Stimulated activated effector memory CD8-positive, alpha-beta T cell treated with anti-CD3 and anti-CD28 coated beads, Interleukin-12 subunit alpha, Interleukin-12 subunit beta, amount 100 ng/mL, for 72 hours (primary cell): ENCODE measurements at regions not wholly inside any gene's neighbourhood (a gene's known extent, or its start where the extent isn't known, plus 50 kb on each side); places are given as distances from the start of the nearest gene placed in this dataset.

Experiments used
- ATAC-seq: fragments of 150-1000 bp; cut with Tn5 transposase; 2 replicates; pipeline ENCODE4 v1.10.0; 2021
- DNase-seq, 2 donors: peaks; one replicate each; pipeline ENCODE4 v3.0.0; 2021 to 2022; ENCODE audit warnings: low spot score in 2 of 2
- H3K27ac Mint-ChIP-seq: one replicate; pipeline ENCODE4 v1.8.0; 2022; ENCODE audit warnings: mild to moderate bottlenecking, mixed read lengths
- H3K36me3 Mint-ChIP-seq: one replicate; pipeline ENCODE4 v1.8.0; 2022; ENCODE audit warnings: mild to moderate bottlenecking, mixed read lengths
- H3K4me1 Mint-ChIP-seq: one replicate; pipeline ENCODE4 v1.8.0; 2022; ENCODE audit warnings: mixed read lengths
- H3K4me3 Mint-ChIP-seq: one replicate; pipeline ENCODE4 v1.8.0; 2022; ENCODE audit warnings: mild to moderate bottlenecking, mixed read lengths
- H3K9me3 Mint-ChIP-seq: one replicate; pipeline ENCODE4 v1.8.0; 2022; ENCODE audit warnings: mixed read lengths

DNA sequence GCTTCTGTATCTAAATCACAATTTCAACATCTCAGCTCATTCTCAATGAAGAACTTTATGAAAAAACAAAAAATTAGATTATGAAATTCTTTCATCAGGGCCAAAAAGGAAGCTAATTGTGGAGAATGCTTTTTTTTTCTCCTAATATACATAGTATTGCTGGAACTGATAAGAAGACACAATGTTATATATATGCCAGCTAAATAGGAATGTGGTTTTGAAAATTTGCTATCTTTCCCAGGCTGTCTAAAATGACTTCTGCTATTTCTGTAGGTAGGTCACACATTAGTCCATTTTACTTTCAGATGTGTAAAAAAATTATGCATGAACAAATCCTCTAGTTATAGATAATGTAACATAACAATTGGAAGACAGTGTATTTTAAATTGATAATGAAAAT lies 732.9 kb downstream of the RWDD3 start:
- Mint-ChIP-seq H3K9me3 (peaks cover 25% of the 10 kb centered on the region), H3K4me3 (no peak overlapping the region), H3K27ac (no peak overlapping the region), H3K36me3 (no peaks in the 10 kb centered on the region), H3K4me1 (no peaks in the 10 kb centered on the region)
- no peak for ATAC-seq
- DNase-seq: no peak

DNA sequence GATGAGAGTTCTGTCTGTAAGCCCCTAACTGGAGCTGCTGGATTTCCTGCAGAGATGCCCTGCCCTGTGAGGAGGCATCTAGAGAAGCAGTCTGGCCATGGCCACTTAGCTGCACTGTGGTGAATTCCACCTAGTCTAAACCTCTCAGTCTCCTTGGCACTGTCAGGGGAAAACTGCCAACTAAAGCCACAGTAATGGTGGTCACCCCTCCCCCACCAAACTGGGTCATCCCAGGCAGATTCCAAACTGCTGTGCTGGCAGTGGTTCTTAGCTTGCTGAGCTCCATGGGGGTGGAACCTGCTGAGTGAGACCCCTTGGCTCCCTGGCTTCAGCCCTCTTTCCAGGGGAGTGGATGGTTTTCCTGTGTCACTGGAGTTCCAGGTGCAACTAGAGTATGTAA lies 740.6 kb downstream of the RWDD3 start:
- Mint-ChIP-seq H3K36me3 (no peaks in the 10 kb centered on the region), H3K27ac (no peak overlapping the region), H3K9me3 (peaks cover 17% of the 10 kb centered on the region), H3K4me3 (no peak overlapping the region), H3K4me1 (no peaks in the 10 kb centered on the region)
- ATAC-seq (no peak), DNase-seq (no peak)

DNA sequence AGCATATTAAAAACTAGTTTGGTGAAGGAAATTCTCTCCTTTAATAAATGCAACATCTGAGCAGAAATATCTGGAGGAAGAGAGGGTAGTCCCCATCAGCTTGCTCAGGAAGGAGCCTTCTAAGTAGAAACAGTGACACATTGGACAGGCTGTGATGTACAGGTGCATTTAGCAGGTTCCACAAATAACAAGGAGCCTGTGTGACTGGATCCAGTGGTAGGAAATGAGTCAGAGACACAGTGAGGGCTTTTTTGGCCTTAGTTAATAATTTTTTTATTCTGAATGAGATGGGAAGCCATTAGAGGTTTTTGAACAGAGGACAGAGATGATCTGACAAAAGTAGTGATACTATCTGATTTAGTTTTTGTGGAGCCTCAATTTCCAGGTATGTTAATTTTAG lies 738.9 kb upstream of the PTBP2 start:
- DNase-seq (no peak), ATAC-seq (no peak)
- Mint-ChIP-seq H3K9me3 (peaks cover 20% of the 10 kb centered on the region), H3K27ac (no peak overlapping the region), H3K36me3 (no peaks in the 10 kb centered on the region), H3K4me1 (no peaks in the 10 kb centered on the region), H3K4me3 (no peak overlapping the region)

DNA sequence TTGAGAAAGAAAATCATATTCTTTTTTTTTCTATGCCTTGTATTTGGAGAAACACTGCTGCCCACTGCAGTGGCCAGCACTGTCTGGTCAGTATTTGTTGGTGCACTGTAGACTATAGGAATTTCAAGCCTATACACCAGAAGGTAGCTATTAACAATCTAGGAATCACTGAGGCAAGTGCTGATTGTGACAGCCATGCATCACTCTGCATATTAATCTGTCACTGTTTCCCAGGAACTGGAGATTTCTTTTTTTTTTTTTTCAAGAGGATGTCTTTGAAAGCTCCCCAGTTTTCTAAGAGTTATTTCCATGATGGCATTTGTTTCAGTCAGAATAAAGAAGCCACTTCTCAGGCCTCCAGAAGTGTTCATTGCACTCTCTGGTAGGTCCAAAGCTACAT lies 737.8 kb upstream of the PTBP2 start:
- DNase-seq (no peak), ATAC-seq (no peak)
- Mint-ChIP-seq H3K9me3 (peaks cover 20% of the 10 kb centered on the region), H3K4me1 (no peaks in the 10 kb centered on the region), H3K36me3 (no peaks in the 10 kb centered on the region), H3K27ac (no peak overlapping the region), H3K4me3 (no peak overlapping the region)

DNA sequence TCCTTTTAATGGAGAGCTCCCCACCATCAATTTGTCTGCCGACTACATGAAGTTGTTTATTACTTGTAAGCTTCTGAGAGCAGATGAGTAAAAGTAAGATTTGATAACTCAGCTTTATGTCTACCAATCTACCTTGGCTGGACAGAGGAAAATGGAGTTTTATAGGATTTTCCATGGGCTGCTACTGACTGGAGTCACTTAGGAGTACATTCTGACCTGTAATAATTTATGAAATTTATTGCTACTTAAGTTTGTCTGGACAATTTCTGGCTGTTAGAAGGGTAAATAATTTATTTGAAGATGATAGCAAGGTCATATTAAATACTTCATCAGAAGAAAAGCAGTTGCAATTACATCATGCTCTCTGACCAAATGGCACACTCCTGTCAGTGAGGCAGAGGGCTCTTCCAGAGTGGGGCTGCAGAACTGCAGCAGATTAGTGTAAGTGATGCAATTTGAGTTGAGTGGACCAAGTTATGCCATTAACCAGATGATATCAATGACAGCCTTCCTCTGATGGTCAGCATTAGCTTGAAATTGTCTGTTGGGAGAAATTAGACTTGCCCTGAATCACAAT lies 736.7 kb upstream of the PTBP2 start:
- no peak overlapping the region for H3K4me3 Mint-ChIP-seq
- H3K4me1 Mint-ChIP-seq: no peaks in the 10 kb centered on the region
- H3K36me3 Mint-ChIP-seq: no peaks in the 10 kb centered on the region
- DNase-seq (no peak), ATAC-seq (no peak)
- H3K9me3 Mint-ChIP-seq: peaks cover 18% of the 10 kb centered on the region
- no peak overlapping the region for H3K27ac Mint-ChIP-seq

DNA sequence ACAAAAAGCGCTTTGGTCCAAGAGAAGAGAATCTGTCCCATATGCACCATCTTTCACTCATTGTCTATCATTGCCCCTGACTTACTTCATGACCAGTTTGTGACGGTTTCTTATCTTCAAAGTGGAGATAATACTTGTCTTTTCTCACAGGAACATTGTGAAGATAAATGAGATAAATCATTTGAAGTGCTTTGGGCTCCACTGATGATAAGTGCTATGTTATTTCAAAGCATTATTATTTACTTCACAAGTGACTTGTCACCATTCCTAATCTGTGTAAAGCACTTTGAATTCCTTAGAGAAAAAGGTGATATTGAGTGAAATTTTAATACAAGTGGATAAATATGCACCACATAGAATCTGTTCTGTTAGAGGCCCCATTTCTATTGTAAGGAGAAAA lies 731.6 kb upstream of the PTBP2 start:
- Mint-ChIP-seq H3K9me3 (peaks cover 13% of the 10 kb centered on the region), H3K4me3 (no peak overlapping the region), H3K36me3 (no peaks in the 10 kb centered on the region), H3K27ac (no peak overlapping the region), H3K4me1 (no peaks in the 10 kb centered on the region)
- no peak for ATAC-seq
- no peak for DNase-seq

DNA sequence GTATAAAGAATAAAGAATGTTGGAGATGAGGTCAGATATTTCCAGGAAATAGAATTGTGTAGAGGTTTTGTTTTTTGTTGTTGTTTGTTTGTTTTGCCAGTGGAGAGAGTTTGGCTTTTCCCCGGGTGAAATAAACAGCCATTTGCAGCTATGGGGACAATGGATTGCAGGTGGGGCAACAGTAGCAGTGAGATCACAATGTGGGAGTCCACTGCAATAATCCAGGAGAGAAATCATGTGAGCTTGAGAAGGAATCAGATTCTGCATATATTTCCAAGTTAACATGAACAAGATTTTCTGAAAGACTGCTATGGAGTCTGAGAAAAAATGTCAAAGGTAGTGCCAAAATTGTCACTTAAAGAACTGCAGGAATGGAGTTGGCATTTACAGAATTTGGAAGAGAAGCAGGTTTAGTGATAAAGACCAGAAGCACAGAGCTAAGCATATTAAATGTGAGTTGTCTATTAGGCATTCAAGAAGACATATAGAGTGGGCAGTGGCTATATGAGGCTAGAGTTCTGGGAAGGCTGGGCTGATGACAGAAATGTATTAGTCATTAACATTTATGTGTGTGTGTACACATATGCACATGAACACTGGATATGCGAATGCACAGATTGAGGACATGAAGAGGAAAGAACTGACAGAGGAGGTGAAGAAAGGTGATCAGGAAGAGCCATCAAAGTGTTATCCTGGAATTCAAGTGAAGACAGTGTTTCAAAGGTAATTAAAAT lies 729.6 kb upstream of the PTBP2 start:
- Mint-ChIP-seq H3K4me3 (no peak overlapping the region), H3K27ac (no peak overlapping the region), H3K36me3 (no peaks in the 10 kb centered on the region), H3K4me1 (no peaks in the 10 kb centered on the region), H3K9me3 (peaks cover 11% of the 10 kb centered on the region)
- no peak for DNase-seq
- ATAC-seq: no peak

DNA sequence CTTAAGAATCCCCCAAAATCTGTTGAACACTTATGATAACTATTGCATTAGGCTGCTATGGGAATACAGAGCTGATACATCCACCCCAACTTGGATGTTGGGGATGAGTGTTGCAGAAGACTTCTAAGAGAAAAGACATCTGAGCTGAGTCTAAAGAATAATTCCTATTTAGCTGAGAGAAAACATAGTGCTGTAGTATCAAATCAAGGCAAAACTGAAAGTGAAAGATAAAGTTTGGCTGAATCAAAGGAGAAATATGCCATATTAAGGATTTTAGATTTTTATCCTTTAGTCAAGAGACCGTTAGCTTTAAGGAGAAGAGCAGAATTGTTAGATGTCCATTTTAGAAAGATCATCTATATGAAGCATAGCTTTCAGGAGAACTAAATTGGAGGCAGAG lies 726.9 kb upstream of the PTBP2 start:
- H3K4me1 Mint-ChIP-seq: no peaks in the 10 kb centered on the region
- no peak overlapping the region for H3K4me3 Mint-ChIP-seq
- peaks cover 14% of the 10 kb centered on the region for H3K9me3 Mint-ChIP-seq
- no peak for ATAC-seq
- no peaks in the 10 kb centered on the region for H3K36me3 Mint-ChIP-seq
- DNase-seq: no peak
- H3K27ac Mint-ChIP-seq: no peak overlapping the region

DNA sequence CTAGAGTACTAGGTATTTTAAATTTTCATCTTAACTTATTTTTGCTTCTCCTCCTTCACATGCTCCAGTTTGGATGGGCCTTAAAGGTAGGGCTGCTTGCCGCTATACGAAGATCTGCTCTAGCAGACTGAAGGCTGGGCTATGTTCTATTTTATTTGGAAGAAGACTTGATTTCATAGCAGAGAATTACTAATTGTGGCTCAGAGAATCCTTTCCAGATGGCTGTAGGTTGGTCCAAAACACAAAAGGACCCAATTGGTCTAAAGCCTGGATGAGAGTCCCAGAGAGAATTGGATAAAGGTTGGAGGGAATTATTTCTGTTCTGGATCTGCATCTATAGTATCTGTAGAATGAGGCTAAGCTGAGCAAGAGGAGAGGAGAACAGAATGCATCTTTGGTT lies 719.4 kb upstream of the PTBP2 start:
- DNase-seq (no peak), ATAC-seq (no peak)
- no peak overlapping the region for H3K27ac Mint-ChIP-seq
- H3K4me3 Mint-ChIP-seq: no peak overlapping the region
- peaks cover 13% of the 10 kb centered on the region for H3K9me3 Mint-ChIP-seq
- no peaks in the 10 kb centered on the region for H3K4me1 Mint-ChIP-seq
- no peaks in the 10 kb centered on the region for H3K36me3 Mint-ChIP-seq

DNA sequence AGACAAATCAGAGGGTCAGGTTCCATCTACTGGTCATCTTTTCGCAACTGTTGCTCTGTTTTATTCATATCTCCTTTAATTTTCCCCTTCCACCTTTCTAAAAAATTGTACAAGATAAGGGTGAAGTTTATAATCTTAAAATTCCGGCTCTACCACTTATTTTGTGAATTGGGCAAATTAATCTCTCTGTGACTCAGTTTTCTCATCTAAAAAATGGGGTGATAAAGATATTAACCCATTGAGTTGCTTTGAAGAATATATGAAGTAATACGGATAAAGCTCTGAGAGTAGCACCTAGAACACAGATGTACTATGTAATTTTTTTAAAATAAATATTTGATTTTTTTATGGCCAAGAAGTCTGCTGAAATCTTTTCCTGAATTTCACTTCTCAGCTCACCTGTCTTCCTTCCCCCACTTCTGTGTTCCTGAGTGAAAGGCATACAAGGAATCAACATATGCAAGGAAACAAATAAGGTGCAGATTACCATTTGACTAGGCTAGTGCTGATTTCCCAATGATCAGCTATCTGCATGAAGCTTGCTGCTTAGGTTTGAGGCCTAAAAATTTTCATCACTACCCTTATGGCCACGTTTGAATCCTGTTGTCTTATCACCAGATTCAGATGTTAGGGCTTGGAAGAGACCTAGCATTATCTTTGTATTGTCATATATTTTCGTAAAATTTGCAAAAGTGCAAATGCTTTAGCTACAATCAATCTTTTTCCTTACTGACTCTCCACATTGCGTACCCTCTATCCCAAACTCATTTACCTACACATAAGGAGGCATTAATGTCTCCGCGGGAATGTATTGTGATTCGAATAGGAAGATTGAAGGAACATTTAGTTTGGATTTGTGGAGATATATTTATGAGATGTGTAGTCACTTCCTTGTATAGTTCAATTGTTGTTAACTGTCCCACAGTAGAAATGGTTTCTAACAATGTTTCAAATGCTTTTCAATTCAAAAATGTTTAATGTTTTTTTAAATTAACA lies 718.3 kb upstream of the PTBP2 start:
- Mint-ChIP-seq H3K4me3 (no peak overlapping the region), H3K36me3 (no peaks in the 10 kb centered on the region), H3K27ac (no peak overlapping the region), H3K9me3 (peaks cover 12% of the 10 kb centered on the region), H3K4me1 (no peaks in the 10 kb centered on the region)
- no peak for ATAC-seq
- no peak for DNase-seq

DNA sequence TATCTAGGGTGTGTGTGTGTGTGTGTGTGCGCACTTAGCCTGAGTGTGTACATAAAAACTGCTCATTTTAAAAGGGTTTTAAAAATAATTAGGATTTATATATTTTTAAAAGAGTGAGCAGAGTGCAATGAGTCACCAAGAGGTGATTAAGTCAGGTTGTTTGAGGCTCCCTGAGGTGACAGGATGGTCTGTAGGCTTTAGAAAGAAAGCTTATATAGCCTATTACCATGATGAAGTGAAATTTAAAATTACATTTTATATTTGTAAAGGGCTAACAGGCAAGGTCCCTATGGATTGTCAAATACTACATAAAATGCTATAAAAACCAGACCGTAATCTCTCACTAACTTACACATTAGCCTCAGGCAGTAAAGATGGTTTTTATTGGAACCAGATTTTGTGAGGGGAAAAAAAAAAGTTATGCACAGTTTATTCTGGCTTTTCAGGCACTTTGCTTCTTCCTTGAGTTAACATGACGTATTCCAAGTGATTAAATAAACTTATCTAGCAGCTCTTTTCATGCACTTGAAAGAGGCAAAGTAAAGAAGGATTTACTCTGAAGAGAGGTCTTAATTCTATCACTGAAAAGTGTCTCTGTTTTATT lies 711.7 kb upstream of the PTBP2 start:
- no peak overlapping the region for H3K27ac Mint-ChIP-seq
- H3K4me3 Mint-ChIP-seq: no peak overlapping the region
- no peak for ATAC-seq
- no peaks in the 10 kb centered on the region for H3K36me3 Mint-ChIP-seq
- no peak for DNase-seq
- H3K9me3 Mint-ChIP-seq: peaks cover 18% of the 10 kb centered on the region
- H3K4me1 Mint-ChIP-seq: no peaks in the 10 kb centered on the region

DNA sequence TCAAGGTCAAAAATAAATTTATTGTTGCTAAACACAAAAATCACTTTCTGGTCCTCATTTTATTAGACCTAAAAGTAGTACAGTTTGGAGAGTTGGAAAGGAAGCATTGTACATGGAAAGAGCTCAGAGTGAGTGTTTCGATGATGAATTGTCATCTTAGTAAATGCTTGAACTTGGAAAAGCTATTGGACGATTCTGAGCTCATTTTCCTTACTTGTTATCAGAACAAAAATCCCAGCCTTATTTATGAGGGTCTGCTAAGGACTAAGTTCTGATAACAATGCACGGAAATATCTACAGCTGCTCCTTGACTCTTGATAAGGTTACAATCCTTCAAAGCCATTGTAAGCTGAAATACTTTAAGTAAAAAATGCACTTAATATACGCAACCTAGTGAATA lies 710.0 kb upstream of the PTBP2 start:
- H3K27ac Mint-ChIP-seq: no peak overlapping the region
- H3K4me3 Mint-ChIP-seq: no peak overlapping the region
- peaks cover 18% of the 10 kb centered on the region for H3K9me3 Mint-ChIP-seq
- H3K4me1 Mint-ChIP-seq: no peaks in the 10 kb centered on the region
- no peaks in the 10 kb centered on the region for H3K36me3 Mint-ChIP-seq
- DNase-seq (no peak), ATAC-seq (no peak)

DNA sequence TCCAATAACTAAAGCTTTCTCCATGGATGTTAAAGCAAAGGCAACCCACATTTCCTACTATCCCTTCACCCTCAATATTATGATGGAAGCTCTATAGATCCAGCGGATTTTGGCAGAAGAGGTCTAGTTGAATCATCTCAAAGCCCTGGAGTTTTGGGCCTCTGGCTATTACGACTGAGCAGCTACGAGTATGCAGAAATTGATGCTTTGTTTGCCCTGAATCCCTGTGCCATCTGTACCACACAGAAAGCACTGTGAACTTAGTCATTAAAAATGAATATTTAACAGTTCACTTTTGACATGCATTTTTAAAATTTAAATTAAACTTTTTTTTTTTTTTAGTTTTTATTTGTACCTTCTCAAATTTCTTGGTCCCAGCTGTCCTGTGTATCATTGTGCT lies 705.4 kb upstream of the PTBP2 start:
- DNase-seq: no peak
- Mint-ChIP-seq H3K9me3 (peaks cover 15% of the 10 kb centered on the region), H3K27ac (no peak overlapping the region), H3K36me3 (no peaks in the 10 kb centered on the region), H3K4me3 (no peak overlapping the region), H3K4me1 (no peaks in the 10 kb centered on the region)
- ATAC-seq: no peak

DNA sequence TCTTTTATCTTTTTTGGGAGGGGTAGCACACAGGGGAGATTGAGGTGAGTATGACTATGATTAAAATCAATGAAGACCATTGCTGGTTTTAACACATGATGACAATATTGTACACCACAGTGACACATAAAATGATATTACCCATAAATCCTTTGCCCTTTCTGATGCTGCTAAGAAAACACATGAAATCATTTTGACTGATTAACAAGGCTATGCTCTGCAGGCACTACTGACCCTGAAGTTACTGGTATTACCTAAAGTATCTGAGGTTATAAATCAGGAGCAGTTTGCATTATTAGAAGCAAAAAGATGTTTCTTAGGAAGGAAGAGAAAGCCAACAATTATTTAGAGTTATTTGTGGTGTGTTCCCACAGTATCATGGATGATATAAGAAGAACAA lies 701.2 kb upstream of the PTBP2 start:
- peaks cover 4% of the 10 kb centered on the region for H3K9me3 Mint-ChIP-seq
- no peaks in the 10 kb centered on the region for H3K4me1 Mint-ChIP-seq
- H3K4me3 Mint-ChIP-seq: no peak overlapping the region
- ATAC-seq (no peak), DNase-seq (no peak)
- no peak overlapping the region for H3K27ac Mint-ChIP-seq
- H3K36me3 Mint-ChIP-seq: no peaks in the 10 kb centered on the region

DNA sequence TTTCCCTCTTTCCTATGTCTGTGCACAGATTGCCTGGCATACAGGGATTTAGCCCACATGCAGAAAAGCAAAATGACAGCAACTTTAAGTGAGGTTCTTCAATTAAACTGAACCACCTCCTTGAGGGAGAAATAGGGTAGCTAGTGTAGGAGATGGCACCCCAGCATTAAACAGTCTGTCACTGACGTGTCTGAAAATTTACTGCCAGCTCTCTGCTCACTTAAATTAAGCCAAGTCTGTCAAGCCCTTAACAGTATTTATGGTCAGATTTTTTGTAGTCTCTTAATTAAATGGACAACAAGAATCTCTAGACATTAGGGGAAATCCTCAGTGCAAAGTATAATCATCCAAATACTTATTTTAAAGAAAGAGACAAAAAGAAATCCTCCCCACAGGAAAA lies 696.5 kb upstream of the PTBP2 start:
- no peaks in the 10 kb centered on the region for H3K4me1 Mint-ChIP-seq
- no peak overlapping the region for H3K4me3 Mint-ChIP-seq
- ATAC-seq (no peak), DNase-seq (no peak)
- H3K9me3 Mint-ChIP-seq: peaks cover 10% of the 10 kb centered on the region
- H3K36me3 Mint-ChIP-seq: no peaks in the 10 kb centered on the region
- H3K27ac Mint-ChIP-seq: no peak overlapping the region
